ENCODE measurements at regions not wholly inside any gene's neighbourhood (a gene's known extent, or its start where the extent isn't known, plus 50 kb on each side); places are given as distances from the start of the nearest gene placed in this dataset.

GRCh38 chr3:127399154-127399553 is 111.3 kb upstream of the PRR20G start:
- no peak overlapping the region for H3K9ac ChIP-seq (replicated peaks; ENCODE audit: extremely low read depth, insufficient read depth, low read length)
- BruUV-seq (replicated peaks): no TSS peak
- H4K20me1 ChIP-seq (replicated peaks; ENCODE audit: control insufficient read depth, extremely low read depth, insufficient read depth, low read length): no peaks in the 10 kb centered on the region
- TF ChIP-seq MYC (IDR thresholded peaks at IDR 0.05; ENCODE audit: low read depth, low read length): no peak
- TF ChIP-seq MAX (IDR thresholded peaks at IDR 0.05; ENCODE audit: insufficient read depth, insufficient read length): no peak
- no peak for TF ChIP-seq POLR2A (IDR thresholded peaks at IDR 0.05; ENCODE audit: low read depth, low read length)
- TF ChIP-seq JUN (IDR thresholded peaks at IDR 0.05; ENCODE audit: borderline replicate concordance, insufficient read depth, insufficient read length, low read depth): no peak
- TF ChIP-seq FOS (IDR thresholded peaks at IDR 0.05; ENCODE audit: borderline replicate concordance, insufficient read depth, low read length): no peak
- no peak for TF ChIP-seq EZH2 (IDR thresholded peaks at IDR 0.05; ENCODE audit: borderline replicate concordance, low read depth, low read length, severe bottlenecking)
- no peak for TF ChIP-seq GATA2 (IDR thresholded peaks at IDR 0.05; ENCODE audit: insufficient read depth, insufficient read length, low read depth, low read length)
- no peak for TF ChIP-seq POLR2AphosphoS5 (IDR thresholded peaks at IDR 0.05; ENCODE audit: insufficient read depth, low read depth, low read length)
- no peak for TF ChIP-seq CTCF (IDR thresholded peaks at IDR 0.05; ENCODE audit: extremely low read depth in 1 of 2, insufficient read depth in 1 of 2, low read depth in 1 of 2, low read length in 2 of 2)
- H3K36me3 ChIP-seq (ENCODE audit: control insufficient read depth in 2 of 2, extremely low read depth in 1 of 2, insufficient read depth in 2 of 2, low read length in 2 of 2): no peaks in the 10 kb centered on the region
- FAIRE-seq (no peak), DNase-seq (ENCODE audit: low read depth, low spot score) (no peak)
- no peak overlapping the region for H3K4me2 ChIP-seq (ENCODE audit: insufficient read depth, low read length)
- no peak overlapping the region for H3K4me3 ChIP-seq (replicated peaks in 1 of 3; ENCODE audit: insufficient read depth in 1 of 3, low read depth in 1 of 3, low read length in 3 of 3)
- no peaks in the 10 kb centered on the region for H3K79me2 ChIP-seq (ENCODE audit: control insufficient read depth, insufficient read depth, low read length)
- no peaks in the 10 kb centered on the region for H3K4me1 ChIP-seq (ENCODE audit: control insufficient read depth, extremely low read depth, insufficient read depth, low read length)
- H3K27me3 ChIP-seq (ENCODE audit: control insufficient read depth in 2 of 2, insufficient read depth in 2 of 2, low read length in 2 of 2): peaks cover 2 to 13% of the 10 kb centered on the region in 2 experiments
- H2AFZ ChIP-seq (ENCODE audit: low read depth, low read length): no peak overlapping the region
- H3K27ac ChIP-seq (ENCODE audit: insufficient read depth, low read depth, low read length): no peak overlapping the region
- no peaks in the 10 kb centered on the region for H3K9me3 ChIP-seq (replicated peaks; ENCODE audit: control insufficient read depth, insufficient read depth, low read length)
- H3K9me1 ChIP-seq (replicated peaks; ENCODE audit: control insufficient read depth, extremely low read depth, insufficient read depth, low read length): no peaks in the 10 kb centered on the region
- intact Hi-C loops (cut with micrococcal nuclease) (no loop called here), dilution Hi-C loops (cut with MboI; ENCODE audit: extremely low pct_ligation_motif_present, low sequenced_read_pairs) (no loop called here)
- ChIA-PET POLR2A (no interaction called here), CTCF (interaction anchor here (1.2 kb wide), 1 partner anchor 11 kb away, joined by 3 read pairs; no protein-coding TSS in a partner anchor)

Measured in endothelial cell of umbilical vein (primary cell).